ENCODE measurements at regions not wholly inside any gene's neighbourhood (a gene's known extent, or its start where the extent isn't known, plus 50 kb on each side); places are given as distances from the start of the nearest gene placed in this dataset.
A peak's percentile ranks its signal among the peaks of the same experiment; 100 is the strongest.

- peak overlapping the region; percentile 15 for H2AFZ ChIP-seq (ENCODE audit: low read length, unreplicated experiment)
- no peaks in the 10 kb centered on the region for H3K27me3 ChIP-seq (ENCODE audit: insufficient read depth, low read length)
- peaks cover 18% of the 10 kb centered on the region for H3K4me1 ChIP-seq (ENCODE audit: control insufficient read depth, insufficient read depth, low read length, unreplicated experiment)
- H3K4me3 ChIP-seq (ENCODE audit: low read depth, low read length) = peak overlapping the region; percentile 24; the same call in 1 of the 2 replicates
- H3K79me2 ChIP-seq (ENCODE audit: control insufficient read depth, insufficient read depth, low read length, unreplicated experiment) = no peaks in the 10 kb centered on the region
- H3K27ac ChIP-seq (ENCODE audit: low read depth, low read length) = peak overlapping the region; percentile 55
- H3K36me3 ChIP-seq (ENCODE audit: insufficient read depth, low read length) = no peaks in the 10 kb centered on the region
These were observed 602.6 kb downstream of the SEMA5A start for GRCh38 chr5:8943301-8943700.

- H3K27ac ChIP-seq (ENCODE audit: low read depth, low read length) = peak overlapping the region; percentile 55
- H2AFZ ChIP-seq (ENCODE audit: low read length, unreplicated experiment) = peak overlapping the region; percentile 15
- peak overlapping the region; percentile 24; the same call in 1 of the 2 replicates for H3K4me3 ChIP-seq (ENCODE audit: low read depth, low read length)
- H3K79me2 ChIP-seq (ENCODE audit: control insufficient read depth, insufficient read depth, low read length, unreplicated experiment) = no peaks in the 10 kb centered on the region
- peaks cover 18% of the 10 kb centered on the region for H3K4me1 ChIP-seq (ENCODE audit: control insufficient read depth, insufficient read depth, low read length, unreplicated experiment)
- no peaks in the 10 kb centered on the region for H3K36me3 ChIP-seq (ENCODE audit: insufficient read depth, low read length)
- H3K27me3 ChIP-seq (ENCODE audit: insufficient read depth, low read length) = no peaks in the 10 kb centered on the region
These were observed 601.9 kb downstream of the SEMA5A start for GRCh38 chr5:8944005-8944404.

GRCh38 chr5:8945972-8946371 is 599.9 kb downstream of the SEMA5A start:
- Histone ChIP-seq H2AFZ (ENCODE audit: low read length, unreplicated experiment) (no peak overlapping the region), H3K4me3 (ENCODE audit: low read depth, low read length) (no peak overlapping the region), H3K27ac (ENCODE audit: low read depth, low read length) (no peak overlapping the region), H3K79me2 (ENCODE audit: control insufficient read depth, insufficient read depth, low read length, unreplicated experiment) (no peaks in the 10 kb centered on the region), H3K4me1 (ENCODE audit: control insufficient read depth, insufficient read depth, low read length, unreplicated experiment) (peaks cover 18% of the 10 kb centered on the region), H3K36me3 (ENCODE audit: insufficient read depth, low read length) (no peaks in the 10 kb centered on the region), H3K27me3 (ENCODE audit: insufficient read depth, low read length) (no peaks in the 10 kb centered on the region)

GRCh38 chr5:8949908-8950307 is 596.0 kb downstream of the SEMA5A start:
- Histone ChIP-seq H2AFZ (ENCODE audit: low read length, unreplicated experiment) (no peak overlapping the region), H3K27me3 (ENCODE audit: insufficient read depth, low read length) (no peaks in the 10 kb centered on the region), H3K4me3 (ENCODE audit: low read depth, low read length) (no peak overlapping the region), H3K36me3 (ENCODE audit: insufficient read depth, low read length) (no peaks in the 10 kb centered on the region), H3K79me2 (ENCODE audit: control insufficient read depth, insufficient read depth, low read length, unreplicated experiment) (no peaks in the 10 kb centered on the region), H3K4me1 (ENCODE audit: control insufficient read depth, insufficient read depth, low read length, unreplicated experiment) (no peaks in the 10 kb centered on the region), H3K27ac (ENCODE audit: low read depth, low read length) (no peak overlapping the region)

- H3K79me2 ChIP-seq (ENCODE audit: control insufficient read depth, insufficient read depth, low read length, unreplicated experiment) = no peaks in the 10 kb centered on the region
- no peaks in the 10 kb centered on the region for H3K36me3 ChIP-seq (ENCODE audit: insufficient read depth, low read length)
- no peak overlapping the region for H2AFZ ChIP-seq (ENCODE audit: low read length, unreplicated experiment)
- no peak overlapping the region for H3K27ac ChIP-seq (ENCODE audit: low read depth, low read length)
- no peaks in the 10 kb centered on the region for H3K27me3 ChIP-seq (ENCODE audit: insufficient read depth, low read length)
- no peaks in the 10 kb centered on the region for H3K4me1 ChIP-seq (ENCODE audit: control insufficient read depth, insufficient read depth, low read length, unreplicated experiment)
- H3K4me3 ChIP-seq (ENCODE audit: low read depth, low read length) = no peak overlapping the region
These were observed 593.7 kb downstream of the SEMA5A start for GRCh38 chr5:8952147-8952546.

GRCh38 chr5:8953016-8953415 is 592.9 kb downstream of the SEMA5A start:
- no peaks in the 10 kb centered on the region for H3K79me2 ChIP-seq (ENCODE audit: control insufficient read depth, insufficient read depth, low read length, unreplicated experiment)
- no peaks in the 10 kb centered on the region for H3K36me3 ChIP-seq (ENCODE audit: insufficient read depth, low read length)
- H3K4me1 ChIP-seq (ENCODE audit: control insufficient read depth, insufficient read depth, low read length, unreplicated experiment) = no peaks in the 10 kb centered on the region
- peak overlapping the region; percentile 32 for H2AFZ ChIP-seq (ENCODE audit: low read length, unreplicated experiment)
- H3K27ac ChIP-seq (ENCODE audit: low read depth, low read length) = no peak overlapping the region
- H3K27me3 ChIP-seq (ENCODE audit: insufficient read depth, low read length) = no peaks in the 10 kb centered on the region
- no peak overlapping the region for H3K4me3 ChIP-seq (ENCODE audit: low read depth, low read length)

- Histone ChIP-seq H3K4me3 (ENCODE audit: low read depth, low read length) (no peak overlapping the region), H3K36me3 (ENCODE audit: insufficient read depth, low read length) (no peaks in the 10 kb centered on the region), H2AFZ (ENCODE audit: low read length, unreplicated experiment) (no peak overlapping the region)
These were observed 591.9 kb downstream of the SEMA5A start for GRCh38 chr5:8953911-8954438.

GRCh38 chr5:8954801-8955200 is 591.1 kb downstream of the SEMA5A start:
- H2AFZ ChIP-seq (ENCODE audit: low read length, unreplicated experiment) = no peak overlapping the region
- H3K27me3 ChIP-seq (ENCODE audit: insufficient read depth, low read length) = no peaks in the 10 kb centered on the region
- no peak overlapping the region for H3K4me3 ChIP-seq (ENCODE audit: low read depth, low read length)
- no peaks in the 10 kb centered on the region for H3K79me2 ChIP-seq (ENCODE audit: control insufficient read depth, insufficient read depth, low read length, unreplicated experiment)
- no peaks in the 10 kb centered on the region for H3K4me1 ChIP-seq (ENCODE audit: control insufficient read depth, insufficient read depth, low read length, unreplicated experiment)
- no peaks in the 10 kb centered on the region for H3K36me3 ChIP-seq (ENCODE audit: insufficient read depth, low read length)
- H3K27ac ChIP-seq (ENCODE audit: low read depth, low read length) = no peak overlapping the region

More at GRCh38 chr5:8953911-8954438, 591.9 kb downstream of the SEMA5A start:
- H3K27me3 ChIP-seq (ENCODE audit: insufficient read depth, low read length) = no peaks in the 10 kb centered on the region
- no peaks in the 10 kb centered on the region for H3K4me1 ChIP-seq (ENCODE audit: control insufficient read depth, insufficient read depth, low read length, unreplicated experiment)
- H3K79me2 ChIP-seq (ENCODE audit: control insufficient read depth, insufficient read depth, low read length, unreplicated experiment) = no peaks in the 10 kb centered on the region
- no peak overlapping the region for H3K27ac ChIP-seq (ENCODE audit: low read depth, low read length)

- H3K4me1 ChIP-seq (ENCODE audit: control insufficient read depth, insufficient read depth, low read length, unreplicated experiment) = no peaks in the 10 kb centered on the region
- H2AFZ ChIP-seq (ENCODE audit: low read length, unreplicated experiment) = no peak overlapping the region
- no peak overlapping the region for H3K27ac ChIP-seq (ENCODE audit: low read depth, low read length)
- H3K27me3 ChIP-seq (ENCODE audit: insufficient read depth, low read length) = no peaks in the 10 kb centered on the region
- H3K4me3 ChIP-seq (ENCODE audit: low read depth, low read length) = no peak overlapping the region
- no peaks in the 10 kb centered on the region for H3K36me3 ChIP-seq (ENCODE audit: insufficient read depth, low read length)
- no peaks in the 10 kb centered on the region for H3K79me2 ChIP-seq (ENCODE audit: control insufficient read depth, insufficient read depth, low read length, unreplicated experiment)
These were observed 589.2 kb downstream of the SEMA5A start for GRCh38 chr5:8956659-8957058.

GRCh38 chr5:8958602-8959001 is 587.3 kb downstream of the SEMA5A start:
- Histone ChIP-seq H3K79me2 (ENCODE audit: control insufficient read depth, insufficient read depth, low read length, unreplicated experiment) (no peaks in the 10 kb centered on the region), H3K36me3 (ENCODE audit: insufficient read depth, low read length) (no peaks in the 10 kb centered on the region), H3K27me3 (ENCODE audit: insufficient read depth, low read length) (no peaks in the 10 kb centered on the region), H2AFZ (ENCODE audit: low read length, unreplicated experiment) (no peak overlapping the region), H3K4me1 (ENCODE audit: control insufficient read depth, insufficient read depth, low read length, unreplicated experiment) (no peaks in the 10 kb centered on the region), H3K27ac (ENCODE audit: low read depth, low read length) (no peak overlapping the region), H3K4me3 (ENCODE audit: low read depth, low read length) (no peak overlapping the region)

- H3K36me3 ChIP-seq (ENCODE audit: insufficient read depth, low read length) = no peaks in the 10 kb centered on the region
- no peaks in the 10 kb centered on the region for H3K79me2 ChIP-seq (ENCODE audit: control insufficient read depth, insufficient read depth, low read length, unreplicated experiment)
These were observed 584.7 kb downstream of the SEMA5A start for GRCh38 chr5:8961219-8961618.

More at GRCh38 chr5:8961219-8961618, 584.7 kb downstream of the SEMA5A start:
- no peaks in the 10 kb centered on the region for H3K4me1 ChIP-seq (ENCODE audit: control insufficient read depth, insufficient read depth, low read length, unreplicated experiment)
- H3K4me3 ChIP-seq (ENCODE audit: low read depth, low read length) = no peak overlapping the region
- H2AFZ ChIP-seq (ENCODE audit: low read length, unreplicated experiment) = no peak overlapping the region
- H3K27ac ChIP-seq (ENCODE audit: low read depth, low read length) = no peak overlapping the region
- H3K27me3 ChIP-seq (ENCODE audit: insufficient read depth, low read length) = no peaks in the 10 kb centered on the region

Measured in ACC112 (cell line).